ENCODE measurements at regions not wholly inside any gene's neighbourhood (a gene's known extent, or its start where the extent isn't known, plus 50 kb on each side); places are given as distances from the start of the nearest gene placed in this dataset.
"Not testable (repeated sequence)": the region's sequence is repeated elsewhere in the genome, so short reads cannot be mapped to it uniquely, and the experiment has no call there.

- Histone ChIP-seq H3K27ac (ENCODE audit: insufficient read depth, low read length) (no peak overlapping the region), H3K9ac (ENCODE audit: insufficient read depth, low read length) (no peak overlapping the region), H3K4me1 (ENCODE audit: control insufficient read depth, extremely low read depth, insufficient read depth, low read length) (no peaks in the 10 kb centered on the region), H3K4me2 (ENCODE audit: extremely low read depth, insufficient read depth, low read length) (no peak overlapping the region), H3K4me3 (replicated peaks in 1 of 4; ENCODE audit: control extremely low read depth in 1 of 4, insufficient read depth in 1 of 4, low read depth in 3 of 4, low read length in 4 of 4) (no peak overlapping the region), H3K79me2 (ENCODE audit: control insufficient read depth, insufficient read depth, low read length) (no peaks in the 10 kb centered on the region), H4K20me1 (ENCODE audit: control insufficient read depth, extremely low read depth, insufficient read depth, low read length) (no peaks in the 10 kb centered on the region), H3K9me3 (ENCODE audit: control insufficient read depth, insufficient read depth, low read depth, low read length) (no peaks in the 10 kb centered on the region), H3K36me3 (ENCODE audit: control insufficient read depth, insufficient read depth, low read length) (no peaks in the 10 kb centered on the region), H3K27me3 (ENCODE audit: control insufficient read depth, insufficient read depth, low read length) (no peaks in the 10 kb centered on the region), H2AFZ (ENCODE audit: low read length) (no peak overlapping the region)
- DNase-seq (ENCODE audit: low read depth in 2 of 2) = no peak
- no peak for TF ChIP-seq EZH2 (IDR thresholded peaks at IDR 0.05; ENCODE audit: low read length, missing control alignments)
- no peak for TF ChIP-seq CTCF (conservative IDR thresholded peaks at IDR 0.05 in 1 of 2, IDR thresholded peaks at IDR 0.05 in 1 of 2; ENCODE audit: low read depth in 1 of 2, low read length in 2 of 2)
Observed at GRCh38 chr2:228367356-228367755, 185.9 kb upstream of the SPHKAP start.

- H3K4me2 ChIP-seq (ENCODE audit: extremely low read depth, insufficient read depth, low read length) = no peak overlapping the region
- H3K4me1 ChIP-seq (ENCODE audit: control insufficient read depth, extremely low read depth, insufficient read depth, low read length) = no peaks in the 10 kb centered on the region
- H4K20me1 ChIP-seq (ENCODE audit: control insufficient read depth, extremely low read depth, insufficient read depth, low read length) = no peaks in the 10 kb centered on the region
- no peak overlapping the region for H3K4me3 ChIP-seq (replicated peaks in 1 of 4; ENCODE audit: control extremely low read depth in 1 of 4, insufficient read depth in 1 of 4, low read depth in 3 of 4, low read length in 4 of 4)
- H3K9ac ChIP-seq (ENCODE audit: insufficient read depth, low read length) = no peak overlapping the region
- no peak overlapping the region for H3K27ac ChIP-seq (ENCODE audit: insufficient read depth, low read length)
- H3K9me3 ChIP-seq (ENCODE audit: control insufficient read depth, insufficient read depth, low read depth, low read length) = no peaks in the 10 kb centered on the region
- DNase-seq (ENCODE audit: low read depth in 2 of 2) = no peak
- H3K79me2 ChIP-seq (ENCODE audit: control insufficient read depth, insufficient read depth, low read length) = no peaks in the 10 kb centered on the region
- no peaks in the 10 kb centered on the region for H3K36me3 ChIP-seq (ENCODE audit: control insufficient read depth, insufficient read depth, low read length)
- no peak for TF ChIP-seq CTCF (conservative IDR thresholded peaks at IDR 0.05 in 1 of 2, IDR thresholded peaks at IDR 0.05 in 1 of 2; ENCODE audit: low read depth in 1 of 2, low read length in 2 of 2)
- no peak for TF ChIP-seq EZH2 (IDR thresholded peaks at IDR 0.05; ENCODE audit: low read length, missing control alignments)
- no peak overlapping the region for H2AFZ ChIP-seq (ENCODE audit: low read length)
- no peaks in the 10 kb centered on the region for H3K27me3 ChIP-seq (ENCODE audit: control insufficient read depth, insufficient read depth, low read length)
Observed at GRCh38 chr2:228359473-228359872, 178.0 kb upstream of the SPHKAP start.

- Histone ChIP-seq H3K9me3 (ENCODE audit: control insufficient read depth, insufficient read depth, low read depth, low read length) (no peaks in the 10 kb centered on the region), H3K27ac (ENCODE audit: insufficient read depth, low read length) (no peak overlapping the region), H3K36me3 (ENCODE audit: control insufficient read depth, insufficient read depth, low read length) (no peaks in the 10 kb centered on the region), H2AFZ (ENCODE audit: low read length) (no peak overlapping the region), H3K79me2 (ENCODE audit: control insufficient read depth, insufficient read depth, low read length) (no peaks in the 10 kb centered on the region), H3K4me2 (ENCODE audit: extremely low read depth, insufficient read depth, low read length) (no peak overlapping the region), H3K27me3 (ENCODE audit: control insufficient read depth, insufficient read depth, low read length) (no peaks in the 10 kb centered on the region), H4K20me1 (ENCODE audit: control insufficient read depth, extremely low read depth, insufficient read depth, low read length) (no peaks in the 10 kb centered on the region), H3K9ac (ENCODE audit: insufficient read depth, low read length) (no peak overlapping the region), H3K4me1 (ENCODE audit: control insufficient read depth, extremely low read depth, insufficient read depth, low read length) (no peaks in the 10 kb centered on the region), H3K4me3 (replicated peaks in 1 of 4; ENCODE audit: control extremely low read depth in 1 of 4, insufficient read depth in 1 of 4, low read depth in 3 of 4, low read length in 4 of 4) (no peak overlapping the region)
- TF ChIP-seq EZH2 (IDR thresholded peaks at IDR 0.05; ENCODE audit: low read length, missing control alignments) (no peak), CTCF (conservative IDR thresholded peaks at IDR 0.05 in 1 of 2, IDR thresholded peaks at IDR 0.05 in 1 of 2; ENCODE audit: low read depth in 1 of 2, low read length in 2 of 2) (no peak)
- no peak for DNase-seq (ENCODE audit: low read depth in 2 of 2)
Observed at GRCh38 chr2:228355897-228356296, 174.4 kb upstream of the SPHKAP start.

GRCh38 chr2:228352980-228353379 is 171.5 kb upstream of the SPHKAP start:
- not testable (repeated sequence) for H3K9ac ChIP-seq (ENCODE audit: insufficient read depth, low read length); H3K36me3 ChIP-seq (ENCODE audit: control insufficient read depth, insufficient read depth, low read length); H3K4me1 ChIP-seq (ENCODE audit: control insufficient read depth, extremely low read depth, insufficient read depth, low read length); H3K27me3 ChIP-seq (ENCODE audit: control insufficient read depth, insufficient read depth, low read length); H3K4me3 ChIP-seq (replicated peaks in 1 of 4; ENCODE audit: control extremely low read depth in 1 of 4, insufficient read depth in 1 of 4, low read depth in 3 of 4, low read length in 4 of 4); DNase-seq (ENCODE audit: low read depth in 2 of 2); H3K79me2 ChIP-seq (ENCODE audit: control insufficient read depth, insufficient read depth, low read length); H3K27ac ChIP-seq (ENCODE audit: insufficient read depth, low read length); H4K20me1 ChIP-seq (ENCODE audit: control insufficient read depth, extremely low read depth, insufficient read depth, low read length); H2AFZ ChIP-seq (ENCODE audit: low read length); H3K4me2 ChIP-seq (ENCODE audit: extremely low read depth, insufficient read depth, low read length); H3K9me3 ChIP-seq (ENCODE audit: control insufficient read depth, insufficient read depth, low read depth, low read length)
